HG03469 (cell line): ENCODE measurements at regions not wholly inside any gene's neighbourhood (a gene's known extent, or its start where the extent isn't known, plus 50 kb on each side); places are given as distances from the start of the nearest gene placed in this dataset.
"Not testable (repeated sequence)": the region's sequence is repeated elsewhere in the genome, so short reads cannot be mapped to it uniquely, and the experiment has no call there.

ENCODE experiments used
- ATAC-seq: cut with Tn5 transposase; IDR thresholded peaks from one replicate; pipeline ENCODE4 v1.9.1; 2021; ENCODE audit warnings: mild to moderate bottlenecking, moderate library complexity, moderate number of reproducible peaks; ENCODE audit not compliant: unreplicated experiment

DNA sequence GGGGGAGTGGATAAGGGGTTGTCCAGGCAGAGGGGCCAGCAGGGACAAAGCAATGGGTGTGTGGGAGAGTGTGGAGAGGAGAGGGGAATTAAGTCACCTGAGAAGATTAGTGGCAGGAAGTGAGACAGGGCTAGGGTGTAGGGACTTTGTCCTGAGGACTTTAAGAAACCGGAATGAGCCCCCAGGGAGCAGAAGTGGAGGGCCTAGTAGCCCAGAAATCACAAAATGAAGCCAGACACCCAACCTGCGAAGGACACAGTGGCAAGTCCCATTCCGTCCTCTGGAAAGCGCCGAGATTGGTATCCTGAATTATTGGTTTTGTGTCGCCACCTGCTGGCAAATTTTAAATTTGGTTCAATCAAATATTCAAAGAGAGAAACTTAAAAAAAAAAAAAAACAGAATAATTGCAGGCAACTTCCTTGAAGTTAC, 78.0 kb upstream of the SLC25A36 start:
- ATAC-seq: no peak

DNA sequence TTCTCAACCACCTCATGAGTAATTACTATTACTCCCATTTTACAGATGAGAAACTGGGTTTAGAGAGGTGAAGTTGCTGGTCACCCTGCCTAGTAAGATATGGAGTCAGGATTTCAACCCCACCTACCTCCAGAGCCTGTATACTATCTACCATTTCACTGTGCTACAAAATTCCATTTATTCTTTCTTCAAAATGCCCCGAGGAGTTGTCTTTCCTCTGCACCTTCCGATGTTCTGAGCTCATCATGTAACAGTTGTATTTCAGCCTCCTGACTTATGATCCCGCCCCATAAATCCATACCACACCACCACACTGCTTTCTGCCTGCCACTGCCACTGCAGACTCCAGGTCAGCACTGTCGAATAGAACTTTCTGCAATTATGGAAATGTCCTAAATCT, 71.3 kb upstream of the SLC25A36 start:
- no peak for ATAC-seq

DNA sequence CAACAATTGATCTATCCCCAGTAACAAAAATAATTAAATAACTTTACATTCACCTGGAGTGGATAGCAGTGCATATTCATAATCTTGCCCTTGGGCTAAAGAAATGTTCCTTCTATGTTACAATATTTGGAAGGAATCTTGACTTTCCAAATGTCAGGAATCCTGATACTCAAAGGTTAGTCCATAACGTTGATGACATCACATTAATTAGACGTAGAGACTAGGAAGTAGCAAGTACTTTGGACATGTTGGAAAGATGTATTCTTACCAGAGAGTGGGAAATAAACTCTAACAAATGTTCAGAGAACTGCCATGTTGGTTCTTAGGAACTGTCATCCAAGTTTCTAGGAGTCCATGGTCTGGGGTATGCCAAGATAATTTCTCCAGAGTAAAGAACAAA, 70.6 kb upstream of the SLC25A36 start:
- ATAC-seq: no peak

DNA sequence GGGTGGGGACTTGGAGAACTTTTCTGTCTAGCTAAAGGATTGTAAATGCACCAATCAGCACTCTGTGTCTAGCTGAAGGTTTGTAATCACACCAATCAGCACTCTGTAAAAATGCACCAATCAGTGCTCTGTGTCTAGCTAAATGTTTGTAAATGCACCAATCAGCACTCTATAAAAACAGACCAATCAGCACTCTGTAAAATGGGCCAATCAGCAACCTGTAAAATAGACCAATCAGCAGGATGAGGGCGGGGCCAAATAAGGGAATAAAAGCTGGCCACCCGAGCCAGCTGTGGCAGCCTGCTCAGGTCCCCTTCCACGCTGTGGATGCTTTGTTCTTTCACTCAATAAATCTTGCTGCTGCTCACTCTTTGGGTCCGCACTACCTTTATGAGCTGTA, 69.5 kb upstream of the SLC25A36 start:
- not testable (repeated sequence) for ATAC-seq

DNA sequence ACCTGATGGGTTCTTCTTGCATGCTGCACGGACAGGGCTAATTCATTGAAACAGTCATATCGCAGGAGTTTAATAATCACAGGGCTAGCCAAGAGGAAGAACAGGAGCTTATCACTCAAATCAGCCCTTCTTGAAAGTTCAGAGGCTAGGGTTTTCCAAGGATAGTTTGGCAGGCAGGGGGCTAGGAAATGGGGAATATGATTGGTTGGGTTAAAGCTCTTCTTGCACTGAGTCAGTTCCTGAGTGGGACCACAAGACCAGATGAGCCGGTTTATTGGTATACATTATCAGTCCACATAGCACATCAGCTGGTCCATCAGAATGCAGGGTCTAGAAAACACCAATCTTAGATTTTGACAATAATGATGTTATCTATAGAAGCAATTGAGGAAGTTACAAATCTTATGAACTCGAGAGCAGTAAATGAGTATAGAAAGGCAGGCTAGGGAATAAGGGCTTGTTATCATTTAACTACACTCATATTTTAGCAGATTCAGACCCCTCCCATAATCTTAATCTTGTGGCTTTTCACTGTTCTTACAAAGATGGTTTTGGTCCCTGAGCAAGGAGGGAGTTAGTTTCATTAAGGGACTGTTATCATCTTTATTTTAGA, 58.1 kb upstream of the SLC25A36 start:
- ATAC-seq: no peak

DNA sequence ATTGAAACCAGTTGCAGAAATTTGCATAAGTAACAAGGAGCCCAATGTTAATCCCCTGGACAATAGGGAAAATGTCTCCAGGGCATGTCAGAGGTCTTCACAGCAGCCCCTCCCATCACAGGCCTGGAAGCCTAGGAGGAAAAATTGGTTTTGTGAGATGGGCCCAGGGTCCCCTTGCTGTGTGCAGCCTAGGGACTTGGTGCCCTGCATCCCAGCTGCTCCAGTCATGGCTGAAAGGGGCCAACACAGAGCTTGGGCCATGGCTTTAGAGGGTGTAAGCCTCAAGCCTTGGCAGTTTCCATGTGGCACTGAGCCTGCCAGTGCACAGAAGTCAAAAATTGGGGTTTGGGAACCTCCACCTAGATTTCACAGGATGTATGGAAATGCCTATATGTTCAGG, 55.9 kb upstream of the SLC25A36 start:
- not testable (repeated sequence) for ATAC-seq
